PC-3 (cell line): ENCODE measurements at regions not wholly inside any gene's neighbourhood (a gene's known extent, or its start where the extent isn't known, plus 50 kb on each side); places are given as distances from the start of the nearest gene placed in this dataset.
"Not testable (repeated sequence)": the region's sequence is repeated elsewhere in the genome, so short reads cannot be mapped to it uniquely, and the experiment has no call there.

ENCODE experiments used
- EZH2 ChIP-seq: fragments of 300-600 bp; sonication (generic); IDR thresholded peaks from one replicate; pipeline ENCODE4 v1.6.1; 2017; ENCODE audit warnings: antibody characterized with exemption, mild to moderate bottlenecking, low read length; ENCODE audit not compliant: unreplicated experiment
- EZH2phosphoT487 ChIP-seq: fragments of 300-600 bp; sonication (generic); IDR thresholded peaks from 2 replicates; pipeline ENCODE4 v1.6.1; 2018; ENCODE audit warnings: mild to moderate bottlenecking, antibody characterized with exemption, low read length, borderline replicate concordance
- TF ChIP-seq, protein P1 (sequence below): fragments of 300-600 bp; sonication (generic); conservative IDR thresholded peaks from 2 replicates; pipeline ENCODE4 v1.5.1; 2017; ENCODE audit warnings: antibody characterized with exemption, low read depth, mild to moderate bottlenecking, low read length

DNA sequence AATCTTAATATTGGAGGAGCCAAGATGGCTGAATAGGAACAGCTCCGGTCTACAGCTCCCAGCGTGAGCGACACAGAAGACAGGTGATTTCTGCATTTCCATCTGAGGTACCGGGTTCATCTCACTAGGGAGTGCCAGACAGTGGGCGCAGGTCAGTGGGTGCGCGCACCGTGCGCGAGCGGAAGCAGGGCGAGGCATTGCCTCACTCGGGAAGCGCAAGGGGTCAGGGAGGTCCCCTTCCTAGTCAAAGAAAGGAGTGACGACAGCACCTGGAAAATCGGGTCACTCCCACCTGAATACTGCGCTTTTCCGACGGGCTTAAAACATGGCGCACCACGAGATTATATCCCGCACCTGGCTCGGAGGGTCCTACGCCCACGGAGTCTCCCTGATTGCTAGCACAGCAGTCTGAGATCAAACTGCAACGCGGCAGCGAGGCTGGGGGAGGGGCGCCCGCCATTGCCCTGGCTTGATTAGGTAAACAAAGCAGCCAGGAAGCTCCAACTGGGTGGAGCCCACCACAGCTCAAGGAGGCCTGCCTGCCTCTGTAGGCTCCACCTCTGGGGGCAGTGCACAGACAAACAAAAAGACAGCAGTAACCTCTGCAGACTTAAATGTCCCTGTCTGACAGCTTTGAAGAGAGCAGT is 383.9 kb upstream of the CDIN1 start:
- TF ChIP-seq, protein P1, sequence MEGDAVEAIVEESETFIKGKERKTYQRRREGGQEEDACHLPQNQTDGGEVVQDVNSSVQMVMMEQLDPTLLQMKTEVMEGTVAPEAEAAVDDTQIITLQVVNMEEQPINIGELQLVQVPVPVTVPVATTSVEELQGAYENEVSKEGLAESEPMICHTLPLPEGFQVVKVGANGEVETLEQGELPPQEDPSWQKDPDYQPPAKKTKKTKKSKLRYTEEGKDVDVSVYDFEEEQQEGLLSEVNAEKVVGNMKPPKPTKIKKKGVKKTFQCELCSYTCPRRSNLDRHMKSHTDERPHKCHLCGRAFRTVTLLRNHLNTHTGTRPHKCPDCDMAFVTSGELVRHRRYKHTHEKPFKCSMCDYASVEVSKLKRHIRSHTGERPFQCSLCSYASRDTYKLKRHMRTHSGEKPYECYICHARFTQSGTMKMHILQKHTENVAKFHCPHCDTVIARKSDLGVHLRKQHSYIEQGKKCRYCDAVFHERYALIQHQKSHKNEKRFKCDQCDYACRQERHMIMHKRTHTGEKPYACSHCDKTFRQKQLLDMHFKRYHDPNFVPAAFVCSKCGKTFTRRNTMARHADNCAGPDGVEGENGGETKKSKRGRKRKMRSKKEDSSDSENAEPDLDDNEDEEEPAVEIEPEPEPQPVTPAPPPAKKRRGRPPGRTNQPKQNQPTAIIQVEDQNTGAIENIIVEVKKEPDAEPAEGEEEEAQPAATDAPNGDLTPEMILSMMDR, result not testable (repeated sequence)
- not testable (repeated sequence) for TF ChIP-seq EZH2, EZH2phosphoT487
